RWPE2 (cell line): ENCODE measurements at regions not wholly inside any gene's neighbourhood (a gene's known extent, or its start where the extent isn't known, plus 50 kb on each side); places are given as distances from the start of the nearest gene placed in this dataset.
A peak's percentile ranks its signal among the peaks of the same experiment; 100 is the strongest.

ENCODE experiments used
- ATAC-seq: fragments of 200-7000 bp; cut with Tn5 transposase; 3 replicates; pipeline ENCODE4 v1.9.1; 2021; ENCODE audit warnings: low read depth
- DNase-seq: peaks from one replicate; pipeline ENCODE4 v3.0.0-alpha.2; 2020; ENCODE audit warnings: low spot score
- H3K27ac ChIP-seq: fragments of 450-650 bp; 2 replicates; pipeline ENCODE4 v1.5.1; 2017; ENCODE audit warnings: mild to moderate bottlenecking; ENCODE audit not compliant: poor library complexity, severe bottlenecking
- H3K27me3 ChIP-seq: fragments of 250-450 bp; sonication (Bioruptor Pico); 2 replicates; pipeline ENCODE4 v1.5.1; 2021; ENCODE audit warnings: mild to moderate bottlenecking, moderate library complexity; ENCODE audit not compliant: insufficient read depth, poor library complexity, severe bottlenecking
- H3K36me3 ChIP-seq: fragments of 250-450 bp; sonication (Bioruptor Pico); 2 replicates; pipeline ENCODE4 v1.5.1; 2020; ENCODE audit warnings: low read depth, mild to moderate bottlenecking, moderate library complexity
- H3K4me1 ChIP-seq: fragments of 250-450 bp; sonication (Bioruptor Pico); 2 replicates; pipeline ENCODE4 v1.5.1; 2021; ENCODE audit warnings: mild to moderate bottlenecking, moderate library complexity; ENCODE audit not compliant: insufficient read depth, poor library complexity, severe bottlenecking
- H3K4me3 ChIP-seq: fragments of 250-450 bp; sonication (Bioruptor Pico); 2 replicates; pipeline ENCODE4 v1.5.1; 2021; ENCODE audit warnings: mild to moderate bottlenecking, moderate library complexity; ENCODE audit not compliant: severe bottlenecking
- H3K9me3 ChIP-seq: fragments of 250-450 bp; sonication (Bioruptor Pico); 2 replicates; pipeline ENCODE4 v1.5.1; 2021; ENCODE audit warnings: mild to moderate bottlenecking, moderate library complexity; ENCODE audit not compliant: severe bottlenecking
- CTCF ChIP-seq: fragments of 450-650 bp; IDR thresholded peaks from one replicate; pipeline ENCODE4 v1.5.1; 2017; ENCODE audit warnings: mild to moderate bottlenecking, moderate library complexity; ENCODE audit not compliant: poor library complexity, severe bottlenecking

GRCh38 chr6:25014791-25015560 is 79.2 kb upstream of the RIPOR2 start:
- Histone ChIP-seq H3K4me1 (peaks cover 77% of the 10 kb centered on the region), H3K27me3 (no peaks in the 10 kb centered on the region), H3K9me3 (no peaks in the 10 kb centered on the region), H3K36me3 (no peaks in the 10 kb centered on the region), H3K27ac (peak overlapping the region; percentile 80), H3K4me3 (no peak overlapping the region)
- DNase-seq (no peak), ATAC-seq (no peak)
- TF ChIP-seq CTCF, result no peak

GRCh38 chr6:25016014-25016720 is 80.4 kb upstream of the RIPOR2 start:
- ATAC-seq (no peak), DNase-seq (no peak)
- Histone ChIP-seq H3K27ac (peak overlapping the region; percentile 80), H3K27me3 (no peaks in the 10 kb centered on the region), H3K4me3 (no peak overlapping the region), H3K4me1 (peaks cover 67% of the 10 kb centered on the region), H3K9me3 (no peaks in the 10 kb centered on the region), H3K36me3 (no peaks in the 10 kb centered on the region)
- TF ChIP-seq CTCF, result no peak

GRCh38 chr6:25017486-25017885 is 81.7 kb upstream of the RIPOR2 start:
- H3K27ac ChIP-seq, result peak overlapping the region; percentile 80
- no peak for TF ChIP-seq CTCF
- no peaks in the 10 kb centered on the region for H3K27me3 ChIP-seq

GRCh38 chr6:25017932-25018567 is 82.3 kb upstream of the RIPOR2 start:
- ATAC-seq, result peak; percentile 67
- H3K27me3 ChIP-seq, result no peaks in the 10 kb centered on the region
- DNase-seq, result no peak
- TF ChIP-seq CTCF, result peak; percentile 90
- peaks cover 48% of the 10 kb centered on the region for H3K4me1 ChIP-seq
- H3K4me3 ChIP-seq, result no peak overlapping the region
- H3K36me3 ChIP-seq, result no peaks in the 10 kb centered on the region
- no peaks in the 10 kb centered on the region for H3K9me3 ChIP-seq
- peak overlapping the region; percentile 80 for H3K27ac ChIP-seq

More at GRCh38 chr6:25017486-25017885, 81.7 kb upstream of the RIPOR2 start:
- H3K4me3 ChIP-seq, result no peak overlapping the region
- H3K4me1 ChIP-seq, result peaks cover 53% of the 10 kb centered on the region
- H3K9me3 ChIP-seq, result no peaks in the 10 kb centered on the region
- DNase-seq (no peak), ATAC-seq (peak; percentile 92)
- H3K36me3 ChIP-seq, result no peaks in the 10 kb centered on the region
